ENCODE measurements at regions not wholly inside any gene's neighbourhood (a gene's known extent, or its start where the extent isn't known, plus 50 kb on each side); places are given as distances from the start of the nearest gene placed in this dataset.

DNA sequence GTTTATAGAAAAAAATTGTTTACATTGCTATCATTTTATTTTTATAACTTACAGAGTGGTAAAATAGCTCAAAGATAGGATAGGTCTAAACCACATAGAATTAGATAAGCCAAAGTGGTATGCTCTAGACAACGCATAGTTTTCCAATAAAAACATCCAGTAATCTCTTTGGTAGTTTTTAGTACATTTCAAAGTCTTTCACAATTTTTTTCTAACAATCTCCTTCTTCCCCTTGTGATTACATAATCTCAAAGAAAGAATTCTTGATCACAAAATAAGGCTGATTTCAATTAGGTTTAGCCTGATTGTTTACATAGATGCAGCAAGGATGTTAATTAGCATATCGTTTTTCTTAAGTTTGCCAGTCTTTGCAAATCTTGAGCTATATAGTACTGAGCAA is 460.0 kb downstream of the FUT8 start:
- Mint-ChIP-seq H3K4me1 (ENCODE audit: unreplicated experiment) (no peaks in the 10 kb centered on the region), H3K4me3 (no peak overlapping the region), H3K9me3 (no peaks in the 10 kb centered on the region), H3K27me3 (no peaks in the 10 kb centered on the region), H3K27ac (no peak overlapping the region), H3K36me3 (no peaks in the 10 kb centered on the region)
- DNase-seq (ENCODE audit: extremely low spot score, unreplicated experiment), result no peak
- TF ChIP-seq, protein P1, sequence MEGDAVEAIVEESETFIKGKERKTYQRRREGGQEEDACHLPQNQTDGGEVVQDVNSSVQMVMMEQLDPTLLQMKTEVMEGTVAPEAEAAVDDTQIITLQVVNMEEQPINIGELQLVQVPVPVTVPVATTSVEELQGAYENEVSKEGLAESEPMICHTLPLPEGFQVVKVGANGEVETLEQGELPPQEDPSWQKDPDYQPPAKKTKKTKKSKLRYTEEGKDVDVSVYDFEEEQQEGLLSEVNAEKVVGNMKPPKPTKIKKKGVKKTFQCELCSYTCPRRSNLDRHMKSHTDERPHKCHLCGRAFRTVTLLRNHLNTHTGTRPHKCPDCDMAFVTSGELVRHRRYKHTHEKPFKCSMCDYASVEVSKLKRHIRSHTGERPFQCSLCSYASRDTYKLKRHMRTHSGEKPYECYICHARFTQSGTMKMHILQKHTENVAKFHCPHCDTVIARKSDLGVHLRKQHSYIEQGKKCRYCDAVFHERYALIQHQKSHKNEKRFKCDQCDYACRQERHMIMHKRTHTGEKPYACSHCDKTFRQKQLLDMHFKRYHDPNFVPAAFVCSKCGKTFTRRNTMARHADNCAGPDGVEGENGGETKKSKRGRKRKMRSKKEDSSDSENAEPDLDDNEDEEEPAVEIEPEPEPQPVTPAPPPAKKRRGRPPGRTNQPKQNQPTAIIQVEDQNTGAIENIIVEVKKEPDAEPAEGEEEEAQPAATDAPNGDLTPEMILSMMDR (conservative IDR thresholded peaks at IDR 0.05), result no peak

DNA sequence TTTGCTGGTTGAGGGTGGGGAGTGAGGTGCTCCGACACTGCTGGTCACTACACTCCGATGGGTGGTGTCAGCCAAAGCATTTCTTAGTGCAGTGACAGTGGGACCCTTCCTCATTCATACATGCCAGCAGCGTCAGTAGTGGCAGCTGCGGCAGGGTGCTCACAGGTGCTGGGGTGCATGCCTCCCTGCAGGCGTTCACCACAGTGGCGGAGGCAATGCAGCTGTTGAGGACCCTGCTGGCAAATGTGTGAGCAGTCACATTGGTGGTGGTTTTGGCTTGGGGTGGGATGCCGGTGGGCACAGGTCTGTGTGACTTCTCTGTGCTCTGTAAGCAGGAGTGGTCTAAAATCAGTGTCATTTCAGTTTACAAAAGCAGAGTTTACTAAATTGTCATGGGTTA is 464.6 kb downstream of the FUT8 start:
- H3K4me3 Mint-ChIP-seq, result no peak overlapping the region
- H3K27me3 Mint-ChIP-seq, result no peaks in the 10 kb centered on the region
- no peaks in the 10 kb centered on the region for H3K4me1 Mint-ChIP-seq (ENCODE audit: unreplicated experiment)
- no peak for DNase-seq (ENCODE audit: extremely low spot score, unreplicated experiment)
- TF ChIP-seq, protein P1 (conservative IDR thresholded peaks at IDR 0.05), result no peak
- no peaks in the 10 kb centered on the region for H3K9me3 Mint-ChIP-seq
- H3K27ac Mint-ChIP-seq, result no peak overlapping the region
- no peaks in the 10 kb centered on the region for H3K36me3 Mint-ChIP-seq

DNA sequence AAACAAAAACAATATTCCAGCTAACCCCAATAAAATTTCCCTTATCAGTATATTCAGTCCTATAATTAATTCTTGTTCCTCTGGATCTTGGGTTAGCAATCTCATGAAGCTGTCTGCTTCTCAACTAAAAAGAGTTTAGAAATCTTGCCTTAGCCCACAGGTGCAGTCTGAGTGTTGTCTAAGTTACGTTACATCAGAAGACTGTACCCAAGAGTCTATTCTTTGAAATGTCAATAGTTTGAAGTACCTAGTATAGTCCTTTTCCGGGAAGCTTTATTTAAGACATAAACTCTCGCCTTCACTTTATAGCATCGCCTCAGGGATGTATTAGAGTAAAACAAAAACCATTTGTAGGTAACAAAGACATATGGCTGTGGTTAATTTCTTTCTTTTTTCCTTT is 465.1 kb downstream of the FUT8 start:
- DNase-seq (ENCODE audit: extremely low spot score, unreplicated experiment), result no peak
- H3K9me3 Mint-ChIP-seq, result no peaks in the 10 kb centered on the region
- no peak overlapping the region for H3K4me3 Mint-ChIP-seq
- no peak overlapping the region for H3K27ac Mint-ChIP-seq
- no peaks in the 10 kb centered on the region for H3K27me3 Mint-ChIP-seq
- TF ChIP-seq, protein P1 (conservative IDR thresholded peaks at IDR 0.05), result no peak
- no peaks in the 10 kb centered on the region for H3K36me3 Mint-ChIP-seq
- H3K4me1 Mint-ChIP-seq (ENCODE audit: unreplicated experiment), result no peaks in the 10 kb centered on the region

DNA sequence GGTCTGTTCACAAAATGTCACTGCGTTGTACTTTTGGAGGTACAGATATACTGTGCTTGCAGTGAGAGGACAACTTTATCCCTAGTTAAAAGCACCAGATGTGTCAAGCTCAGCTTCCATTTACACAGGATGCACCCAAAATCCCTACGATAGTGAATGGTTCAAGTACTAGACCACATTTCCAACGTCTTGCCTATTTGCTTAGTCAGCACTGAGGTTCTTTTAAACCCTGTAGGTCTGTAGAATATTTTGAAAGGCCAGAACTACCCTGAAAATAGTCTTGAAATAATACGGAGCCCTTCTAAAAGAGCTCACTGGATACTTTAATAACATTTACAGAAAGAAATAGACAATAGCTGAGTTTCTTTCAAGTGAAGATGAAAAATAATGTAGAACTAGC is 466.1 kb downstream of the FUT8 start:
- no peaks in the 10 kb centered on the region for H3K36me3 Mint-ChIP-seq
- H3K4me3 Mint-ChIP-seq, result no peak overlapping the region
- TF ChIP-seq, protein P1 (conservative IDR thresholded peaks at IDR 0.05), result no peak
- H3K4me1 Mint-ChIP-seq (ENCODE audit: unreplicated experiment), result no peaks in the 10 kb centered on the region
- no peaks in the 10 kb centered on the region for H3K9me3 Mint-ChIP-seq
- DNase-seq (ENCODE audit: extremely low spot score, unreplicated experiment), result no peak
- no peaks in the 10 kb centered on the region for H3K27me3 Mint-ChIP-seq
- no peak overlapping the region for H3K27ac Mint-ChIP-seq

DNA sequence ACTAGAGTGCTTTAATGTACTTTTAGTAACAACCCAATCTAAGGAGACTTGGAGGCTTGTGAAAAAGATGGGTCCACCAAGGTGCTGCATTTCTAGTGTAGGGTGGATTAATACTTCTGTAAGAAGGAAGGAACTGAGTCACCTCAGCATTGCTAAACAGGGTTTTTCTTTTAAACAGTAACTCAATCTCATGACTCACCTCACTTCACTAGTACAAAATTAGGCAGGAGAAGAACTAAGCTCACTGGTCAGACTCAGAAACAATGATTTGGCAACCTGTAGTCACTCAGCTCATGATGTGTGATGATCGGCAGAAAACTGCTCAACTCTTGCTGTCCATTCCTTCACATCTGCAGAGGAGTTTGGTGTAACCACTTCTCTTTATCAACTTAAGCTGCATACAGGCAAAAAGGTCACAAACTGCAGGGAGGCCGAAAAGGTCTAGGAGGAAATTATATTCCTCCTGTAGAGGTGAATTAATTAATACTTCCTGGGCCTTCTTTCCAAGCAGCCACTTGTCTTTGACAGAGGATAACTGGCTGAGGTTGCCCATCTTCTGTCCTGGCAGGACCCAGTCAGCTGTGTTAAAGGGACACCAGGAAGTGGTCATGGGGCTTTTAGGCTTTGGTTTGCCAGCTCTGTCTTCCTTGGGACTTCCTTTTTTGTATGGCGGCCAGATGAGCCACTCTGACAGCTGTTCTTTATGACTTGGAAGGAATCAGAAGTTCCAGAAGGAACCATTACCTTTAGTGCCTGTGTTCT is 466.9 kb downstream of the FUT8 start:
- no peaks in the 10 kb centered on the region for H3K36me3 Mint-ChIP-seq
- TF ChIP-seq, protein P1 (conservative IDR thresholded peaks at IDR 0.05), result no peak
- no peaks in the 10 kb centered on the region for H3K27me3 Mint-ChIP-seq
- H3K27ac Mint-ChIP-seq, result no peak overlapping the region
- no peaks in the 10 kb centered on the region for H3K4me1 Mint-ChIP-seq (ENCODE audit: unreplicated experiment)
- H3K4me3 Mint-ChIP-seq, result no peak overlapping the region
- no peaks in the 10 kb centered on the region for H3K9me3 Mint-ChIP-seq
- DNase-seq (ENCODE audit: extremely low spot score, unreplicated experiment), result no peak
